HG02798 (cell line): ENCODE measurements at regions not wholly inside any gene's neighbourhood (a gene's known extent, or its start where the extent isn't known, plus 50 kb on each side); places are given as distances from the start of the nearest gene placed in this dataset.

Experiments used
- ATAC-seq: cut with Tn5 transposase; IDR thresholded peaks from one replicate; pipeline ENCODE4 v1.9.1; 2021; ENCODE audit warnings: mild to moderate bottlenecking; ENCODE audit not compliant: unreplicated experiment, poor library complexity

- ATAC-seq: no peak
Measured at GRCh38 chr18:47500930-47501329, 249.5 kb upstream of the SKOR2 start.

GRCh38 chr18:47492691-47493090, 241.2 kb upstream of the SKOR2 start:
- ATAC-seq: no peak

DNA sequence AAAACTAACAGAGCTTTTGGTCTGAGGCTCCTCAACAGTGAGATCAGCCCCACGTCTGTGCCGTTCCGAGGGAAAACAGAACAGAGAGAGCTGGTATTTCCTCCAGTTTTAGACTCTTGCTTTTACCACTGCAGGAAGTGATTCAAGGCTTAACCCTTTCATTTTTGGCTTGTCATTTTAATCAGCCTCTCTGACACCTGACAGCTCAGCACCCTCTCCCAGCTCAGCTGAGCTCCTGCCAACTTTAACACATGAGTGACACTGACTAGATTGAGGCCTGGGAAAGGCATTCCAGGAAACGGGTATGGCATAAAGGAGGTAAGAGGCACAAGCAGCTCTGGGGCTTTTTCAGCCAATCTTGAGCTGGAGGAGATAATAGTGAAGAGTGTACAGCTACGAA, 239.4 kb upstream of the SKOR2 start:
- no peak for ATAC-seq

DNA sequence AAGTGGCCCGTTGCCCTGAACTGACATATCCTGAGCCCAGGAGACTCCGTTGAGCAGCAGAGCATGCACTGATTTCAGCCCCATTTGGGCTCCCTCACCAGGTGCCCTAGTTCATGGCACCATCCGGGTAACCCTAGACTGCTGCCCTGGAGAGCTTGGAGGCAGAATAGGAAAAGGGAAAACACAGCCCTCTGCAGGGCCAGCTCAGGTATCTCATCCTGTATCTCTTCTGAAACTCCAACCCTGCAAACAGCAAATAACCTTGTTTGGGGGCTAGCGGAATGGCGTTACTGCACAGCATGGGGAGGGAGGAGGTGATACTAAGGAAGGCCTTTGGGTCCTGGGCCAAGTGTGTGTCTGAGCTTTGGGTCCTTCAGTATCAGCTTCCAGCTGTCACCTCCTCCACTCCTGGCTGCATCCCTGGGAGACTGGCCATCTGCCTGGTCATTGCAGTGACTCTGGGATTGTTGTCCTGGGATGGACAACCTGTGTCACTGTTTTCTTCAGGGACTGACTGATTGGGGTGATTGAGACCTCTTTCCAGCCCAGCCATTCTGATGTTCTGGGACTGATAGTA, 233.8 kb upstream of the SKOR2 start:
- ATAC-seq: no peak

GRCh38 chr18:47484068-47484467, 232.6 kb upstream of the SKOR2 start:
- ATAC-seq: no peak

DNA sequence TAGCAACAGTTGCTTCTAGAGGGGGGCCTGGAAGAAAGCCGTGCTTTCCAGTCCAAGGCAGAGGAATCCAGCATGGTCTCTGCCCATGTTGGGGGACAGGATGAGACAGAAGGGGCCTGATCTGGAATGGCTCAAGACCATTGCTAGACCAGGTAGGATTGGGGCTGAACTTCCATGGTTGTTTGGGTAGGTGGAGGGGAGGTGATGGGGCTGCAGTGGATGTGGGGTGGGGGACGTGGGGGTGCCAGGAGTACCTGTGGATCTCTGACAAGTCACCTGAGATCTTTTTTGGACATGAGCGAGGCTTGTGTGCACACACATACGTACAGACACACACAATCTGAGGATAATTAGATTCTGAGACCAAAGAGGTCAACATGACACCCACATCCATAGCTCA, 228.7 kb upstream of the SKOR2 start:
- no peak for ATAC-seq

DNA sequence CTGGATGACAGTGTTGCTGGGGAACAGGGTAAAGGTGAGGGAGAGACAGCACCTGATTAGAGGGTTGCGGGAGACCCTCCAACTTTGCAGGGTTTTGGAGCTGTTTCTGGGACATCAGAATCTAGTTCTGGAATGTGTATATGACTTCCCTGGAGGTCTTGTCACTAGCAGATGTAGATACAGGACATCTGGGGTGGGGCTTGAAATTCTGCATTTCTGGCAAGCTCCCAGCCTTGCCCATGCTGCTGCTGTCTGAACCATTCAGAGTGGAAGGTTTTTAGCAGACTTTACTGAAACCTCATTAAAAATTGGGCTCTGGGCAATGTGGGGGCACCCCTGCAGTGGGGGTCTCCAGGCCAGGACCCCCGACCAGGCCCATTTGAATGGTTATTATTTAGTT, 220.3 kb upstream of the SKOR2 start:
- ATAC-seq: no peak

DNA sequence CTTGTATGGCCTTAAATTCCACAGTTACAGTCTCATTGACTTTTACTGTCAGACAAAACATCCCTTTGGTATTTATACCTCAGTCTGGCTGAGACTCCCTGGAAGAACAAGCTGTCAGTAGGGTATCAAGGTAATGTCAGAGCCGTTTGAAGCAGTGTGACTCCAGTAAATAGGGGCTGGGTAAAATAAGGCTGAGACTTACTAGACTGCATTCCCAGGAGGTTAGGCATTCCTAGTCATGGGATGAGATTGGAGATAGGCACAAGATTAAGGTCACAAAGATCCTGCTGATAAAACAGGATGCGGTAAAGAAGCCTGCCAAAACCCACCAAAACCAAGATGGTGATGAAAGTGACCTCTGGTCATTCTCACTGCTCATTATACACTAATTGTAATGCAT, 219.5 kb upstream of the SKOR2 start:
- no peak for ATAC-seq

GRCh38 chr18:47469576-47469975, 218.1 kb upstream of the SKOR2 start:
- ATAC-seq: no peak

GRCh38 chr18:47461977-47462376, 210.5 kb upstream of the SKOR2 start:
- no peak for ATAC-seq

GRCh38 chr18:47461406-47461948, 210.0 kb upstream of the SKOR2 start:
- no peak for ATAC-seq

- ATAC-seq: no peak
Measured at GRCh38 chr18:47458483-47458882, 207.0 kb upstream of the SKOR2 start.

GRCh38 chr18:47457614-47458013, 206.2 kb upstream of the SKOR2 start:
- ATAC-seq: no peak

DNA sequence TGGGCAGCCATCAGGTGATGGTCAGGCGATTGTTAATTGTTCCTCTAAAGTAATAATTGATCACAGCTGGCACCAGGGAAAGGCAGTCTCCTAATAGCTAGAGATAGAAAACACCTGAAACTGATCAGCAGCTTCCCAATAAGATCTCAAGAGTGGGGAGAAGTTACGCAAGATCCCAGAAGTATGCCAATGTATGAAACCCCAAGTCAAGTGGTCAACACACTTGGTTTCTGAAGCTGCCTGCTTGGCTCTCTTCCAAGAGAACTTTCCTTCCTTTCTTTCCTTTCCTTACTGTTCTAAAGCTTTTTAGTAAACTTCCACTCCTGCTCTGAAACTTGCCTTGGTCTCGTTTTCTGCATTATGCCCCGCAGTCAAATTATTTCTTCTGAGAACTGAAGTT, 201.6 kb upstream of the SKOR2 start:
- no peak for ATAC-seq

DNA sequence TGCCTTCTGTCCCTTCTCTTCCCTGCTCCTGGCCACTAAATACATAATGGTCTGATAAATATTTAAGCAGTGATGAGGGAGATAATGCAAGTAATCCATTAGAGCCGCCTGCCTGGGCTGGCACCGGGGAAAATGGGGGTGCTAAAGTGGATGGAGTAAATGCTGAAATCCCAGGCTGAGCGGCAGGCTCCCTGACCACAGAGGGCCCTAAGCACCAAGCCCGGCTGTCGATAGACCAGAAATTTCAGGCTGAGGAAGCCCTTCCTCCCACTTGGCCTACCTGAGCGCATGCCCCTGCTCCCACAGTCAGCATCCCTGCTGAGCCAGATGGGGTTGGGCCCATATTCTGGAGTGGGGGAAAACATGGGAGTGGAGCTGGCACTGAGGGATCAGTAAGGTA, 197.5 kb upstream of the SKOR2 start:
- ATAC-seq: no peak

DNA sequence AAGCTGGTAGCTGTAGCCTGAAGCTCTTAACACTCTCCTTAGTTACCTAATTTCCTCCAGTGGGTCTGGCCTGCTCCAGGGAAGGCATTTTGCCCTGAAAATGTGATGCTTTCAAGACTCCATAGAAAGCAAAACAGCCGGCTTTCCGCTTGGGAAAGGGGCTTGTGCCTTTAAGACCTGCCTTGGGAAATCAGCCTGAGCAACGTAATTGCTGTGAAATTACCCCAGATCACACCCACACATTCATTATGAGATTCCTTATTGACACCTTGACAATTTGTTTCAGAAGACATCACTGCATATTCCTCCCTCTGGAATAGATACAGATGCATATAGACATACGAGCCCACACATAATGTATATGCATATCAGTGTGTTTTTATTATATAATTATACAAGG, 190.5 kb upstream of the SKOR2 start:
- no peak for ATAC-seq

GRCh38 chr18:47438001-47438400, 186.5 kb upstream of the SKOR2 start:
- ATAC-seq: no peak

- no peak for ATAC-seq
Measured at GRCh38 chr18:47436871-47437270, 185.4 kb upstream of the SKOR2 start.

GRCh38 chr18:47434214-47434746, 182.8 kb upstream of the SKOR2 start:
- no peak for ATAC-seq

- ATAC-seq: no peak
Measured at GRCh38 chr18:47427923-47428637, 176.6 kb upstream of the SKOR2 start.

- ATAC-seq: no peak
Measured at GRCh38 chr18:47427072-47427471, 175.6 kb upstream of the SKOR2 start.

GRCh38 chr18:47425365-47425764, 173.9 kb upstream of the SKOR2 start:
- ATAC-seq: no peak
